ENCODE measurements at regions not wholly inside any gene's neighbourhood (a gene's known extent, or its start where the extent isn't known, plus 50 kb on each side); places are given as distances from the start of the nearest gene placed in this dataset.

DNA sequence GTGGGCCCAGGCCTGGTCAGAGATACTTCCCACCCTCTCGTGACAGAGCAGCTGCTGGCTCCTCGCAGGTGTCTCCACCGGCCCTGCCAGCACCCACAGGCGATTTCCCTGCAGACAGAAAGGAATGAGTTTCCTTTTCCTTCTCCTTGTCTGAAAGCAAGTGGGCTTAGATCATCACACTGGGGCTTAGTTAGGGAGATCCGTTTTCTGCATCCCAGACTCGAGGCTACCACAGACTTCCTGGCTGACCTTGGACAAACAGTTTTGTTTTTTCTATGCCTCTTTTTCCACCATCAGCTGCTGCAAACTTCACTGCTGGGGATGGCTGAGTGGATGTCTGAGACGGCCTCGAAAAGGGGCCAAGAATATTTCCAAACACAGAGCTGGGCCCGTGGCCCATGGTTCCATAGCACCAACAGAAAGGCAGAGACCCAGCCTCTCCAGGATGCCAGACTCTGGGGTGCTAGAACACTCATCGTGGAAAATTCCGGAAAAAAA is 86.5 kb downstream of the BANF2 start:
- no peak for TF ChIP-seq SIRT6 (IDR thresholded peaks at IDR 0.05; ENCODE audit: low read length)
- TF ChIP-seq CEBPB (IDR thresholded peaks at IDR 0.05; ENCODE audit: low read depth, low read length) = no peak
- TF ChIP-seq BRCA1 (IDR thresholded peaks at IDR 0.05; ENCODE audit: low read depth, low read length) = no peak
- TF ChIP-seq ASH2L (IDR thresholded peaks at IDR 0.05; ENCODE audit: low read length) = no peak
- TF ChIP-seq CHD2 (IDR thresholded peaks at IDR 0.05; ENCODE audit: low read length) = no peak
- TF ChIP-seq KDM4A (IDR thresholded peaks at IDR 0.05; ENCODE audit: low read depth, low read length, severe bottlenecking) = no peak
- no peak for TF ChIP-seq POU5F1 (IDR thresholded peaks at IDR 0.05; ENCODE audit: low read depth, low read length)
- no peaks in the 10 kb centered on the region for H3K79me2 ChIP-seq (ENCODE audit: control insufficient read depth in 1 of 2, insufficient read depth in 2 of 2, low read length in 2 of 2)
- H4K5ac ChIP-seq (ENCODE audit: insufficient read length, low read depth, low read length) = no peak overlapping the region
- H3K56ac ChIP-seq (replicated peaks; ENCODE audit: insufficient read length, low read depth, low read length) = no peak overlapping the region
- no peak overlapping the region for H3K4ac ChIP-seq (replicated peaks; ENCODE audit: insufficient read length, low read depth, low read length)
- no peaks in the 10 kb centered on the region for H3K23me2 ChIP-seq (ENCODE audit: low read depth, low read length)
- H4K91ac ChIP-seq (replicated peaks; ENCODE audit: insufficient read length, low read length) = no peak overlapping the region
- FAIRE-seq (no peak), DNase-seq (ENCODE audit: low read depth in 1 of 2, low spot score in 2 of 2) (no peak)
- H3K27ac ChIP-seq (ENCODE audit: low read depth, low read length) = no peak overlapping the region
- peaks cover 0 to 4% (median 2%) of the 10 kb centered on the region in 4 experiments; a peak in 3 of 7 replicates for H3K4me1 ChIP-seq (replicated peaks in 1 of 4; ENCODE audit: control insufficient read depth in 3 of 4, insufficient read depth in 4 of 4, low read length in 3 of 4)
- no peak overlapping the region for H2BK20ac ChIP-seq (ENCODE audit: low read length)
- H4K8ac ChIP-seq (ENCODE audit: extremely low read depth, insufficient read depth, low read length) = 0 out of 2 replicates have a peak overlapping the region, but pooled peaks have one; percentile 31
- H2BK12ac ChIP-seq (ENCODE audit: low read depth, low read length) = 0 out of 2 replicates have a peak overlapping the region, but pooled peaks have one; percentile 17
- H3K23ac ChIP-seq (ENCODE audit: insufficient read length) = no peak overlapping the region
- CTCF ChIA-PET (ENCODE audit: partially characterized antibody) = no interaction called here
- no peak overlapping the region for H3K4me3 ChIP-seq (ENCODE audit: extremely low read depth in 1 of 4, insufficient read depth in 2 of 4, low read depth in 3 of 4, low read length in 4 of 4)
- H2AFZ ChIP-seq (ENCODE audit: low read length) = no peak overlapping the region
- POLR2A ChIA-PET (ENCODE audit: partially characterized antibody) = no interaction called here
- H3K27me3 ChIP-seq (replicated peaks in 1 of 4; ENCODE audit: control insufficient read depth in 3 of 4, extremely low read depth in 1 of 4, insufficient read depth in 3 of 4, low read length in 3 of 4) = no peaks in the 10 kb centered on the region
- H3K18ac ChIP-seq (ENCODE audit: extremely low read depth, low read length) = no peak overlapping the region
- no peak overlapping the region for H2BK5ac ChIP-seq (ENCODE audit: low read depth, low read length)
- H4K20me1 ChIP-seq (replicated peaks in 1 of 2; ENCODE audit: control insufficient read depth in 1 of 2, insufficient read depth in 2 of 2, low read length in 2 of 2) = no peaks in the 10 kb centered on the region
- H2AK5ac ChIP-seq (ENCODE audit: low read depth, low read length) = no peak overlapping the region
- no peak overlapping the region for H2BK15ac ChIP-seq (ENCODE audit: low read length)
- H3K79me1 ChIP-seq (ENCODE audit: low read depth, low read length) = no peaks in the 10 kb centered on the region
- no peak overlapping the region for H2BK120ac ChIP-seq (replicated peaks; ENCODE audit: low read depth, low read length)
- WGBS, 2 experiments (ENCODE audit: extremely low coverage in 1 of 2, insufficient coverage in 1 of 2, insufficient read length in 1 of 2, insufficient replicate concordance in 2 of 2, low coverage in 1 of 2, low lambda C conversion rate in 2 of 2, missing lambda C conversion rate in 1 of 2) = 95% methylated on average over 11 of the region's 11 CpGs; no CpG with 5 or more reads in 1 of the 2 experiments
- H3K9me3 ChIP-seq (ENCODE audit: insufficient read depth in 2 of 2, low read depth in 1 of 2, low read length in 1 of 2) = no peaks in the 10 kb centered on the region
- no peak overlapping the region for H3K9ac ChIP-seq (replicated peaks in 1 of 4; ENCODE audit: extremely low read depth in 1 of 4, low read depth in 3 of 4, low read length in 3 of 4)
- H3K36me3 ChIP-seq (ENCODE audit: control insufficient read depth in 2 of 4, insufficient read depth in 4 of 4, low read length in 3 of 4) = no peaks in the 10 kb centered on the region
- H3K4me2 ChIP-seq (ENCODE audit: insufficient read depth in 1 of 2, low read depth in 2 of 2, low read length in 2 of 2) = no peak overlapping the region
- H3K14ac ChIP-seq (ENCODE audit: insufficient read length) = no peak overlapping the region

Data from H1 (cell line).